ENCODE measurements at regions not wholly inside any gene's neighbourhood (a gene's known extent, or its start where the extent isn't known, plus 50 kb on each side); places are given as distances from the start of the nearest gene placed in this dataset.
"Not testable (repeated sequence)": the region's sequence is repeated elsewhere in the genome, so short reads cannot be mapped to it uniquely, and the experiment has no call there.

GRCh38 chr3:96537165-96537564, 277.2 kb upstream of the EPHA6 start:
- peaks cover 8% of the 10 kb centered on the region for H3K9me3 Mint-ChIP-seq (ENCODE audit: low read depth)

GRCh38 chr3:96538186-96538585, 276.2 kb upstream of the EPHA6 start:
- Mint-ChIP-seq H3K4me3 (ENCODE audit: unreplicated experiment) (no peak overlapping the region), H3K4me1 (ENCODE audit: low read depth) (no peaks in the 10 kb centered on the region), H3K27me3 (ENCODE audit: low read depth) (peaks cover 9% of the 10 kb centered on the region), H3K27ac (ENCODE audit: unreplicated experiment) (no peak overlapping the region), H3K36me3 (ENCODE audit: low read depth) (no peaks in the 10 kb centered on the region), H3K9me3 (ENCODE audit: low read depth) (peaks cover 7% of the 10 kb centered on the region)
- DNase-seq (ENCODE audit: low spot score), result no peak
- TF ChIP-seq CTCF (IDR thresholded peaks at IDR 0.05), result no peak

More at GRCh38 chr3:96537165-96537564, 277.2 kb upstream of the EPHA6 start:
- Mint-ChIP-seq H3K4me1 (ENCODE audit: low read depth) (no peaks in the 10 kb centered on the region), H3K4me3 (ENCODE audit: unreplicated experiment) (no peak overlapping the region), H3K36me3 (ENCODE audit: low read depth) (no peaks in the 10 kb centered on the region), H3K27me3 (ENCODE audit: low read depth) (peaks cover 9% of the 10 kb centered on the region), H3K27ac (ENCODE audit: unreplicated experiment) (no peak overlapping the region)
- no peak for DNase-seq (ENCODE audit: low spot score)
- TF ChIP-seq CTCF (IDR thresholded peaks at IDR 0.05), result no peak

GRCh38 chr3:96548073-96548472, 266.3 kb upstream of the EPHA6 start:
- Mint-ChIP-seq H3K4me3 (ENCODE audit: unreplicated experiment) (no peak overlapping the region), H3K9me3 (ENCODE audit: low read depth) (peaks cover 13% of the 10 kb centered on the region), H3K4me1 (ENCODE audit: low read depth) (no peaks in the 10 kb centered on the region), H3K36me3 (ENCODE audit: low read depth) (no peaks in the 10 kb centered on the region), H3K27ac (ENCODE audit: unreplicated experiment) (no peak overlapping the region), H3K27me3 (ENCODE audit: low read depth) (peaks cover 2% of the 10 kb centered on the region)
- TF ChIP-seq CTCF (IDR thresholded peaks at IDR 0.05), result no peak
- DNase-seq (ENCODE audit: low spot score), result no peak

GRCh38 chr3:96576935-96577334, 237.5 kb upstream of the EPHA6 start:
- Mint-ChIP-seq H3K4me3 (ENCODE audit: unreplicated experiment) (no peak overlapping the region), H3K27me3 (ENCODE audit: low read depth) (no peaks in the 10 kb centered on the region), H3K27ac (ENCODE audit: unreplicated experiment) (no peak overlapping the region), H3K9me3 (ENCODE audit: low read depth) (peaks cover 26% of the 10 kb centered on the region), H3K36me3 (ENCODE audit: low read depth) (peaks cover 5% of the 10 kb centered on the region), H3K4me1 (ENCODE audit: low read depth) (no peaks in the 10 kb centered on the region)
- no peak for DNase-seq (ENCODE audit: low spot score)
- no peak for TF ChIP-seq CTCF (IDR thresholded peaks at IDR 0.05)

GRCh38 chr3:96584066-96584465, 230.3 kb upstream of the EPHA6 start:
- no peak for TF ChIP-seq CTCF (IDR thresholded peaks at IDR 0.05)
- H3K36me3 Mint-ChIP-seq (ENCODE audit: low read depth), result no peaks in the 10 kb centered on the region
- H3K27ac Mint-ChIP-seq (ENCODE audit: unreplicated experiment), result no peak overlapping the region
- H3K4me1 Mint-ChIP-seq (ENCODE audit: low read depth), result no peaks in the 10 kb centered on the region
- H3K4me3 Mint-ChIP-seq (ENCODE audit: unreplicated experiment), result no peak overlapping the region
- no peak for DNase-seq (ENCODE audit: low spot score)
- H3K9me3 Mint-ChIP-seq (ENCODE audit: low read depth), result peaks cover 9% of the 10 kb centered on the region
- H3K27me3 Mint-ChIP-seq (ENCODE audit: low read depth), result no peaks in the 10 kb centered on the region

- not testable (repeated sequence) for H3K36me3 Mint-ChIP-seq (ENCODE audit: low read depth); H3K27me3 Mint-ChIP-seq (ENCODE audit: low read depth); H3K27ac Mint-ChIP-seq (ENCODE audit: unreplicated experiment); DNase-seq (ENCODE audit: low spot score); H3K4me1 Mint-ChIP-seq (ENCODE audit: low read depth); H3K4me3 Mint-ChIP-seq (ENCODE audit: unreplicated experiment)
- peaks cover 29% of the 10 kb centered on the region for H3K9me3 Mint-ChIP-seq (ENCODE audit: low read depth)
Observed at GRCh38 chr3:96606865-96607264, 207.5 kb upstream of the EPHA6 start.

Measured in chondrocyte (in vitro differentiated cells).